Lower leg skin (tissue), 4 donors: ENCODE measurements at regions not wholly inside any gene's neighbourhood (a gene's known extent, or its start where the extent isn't known, plus 50 kb on each side); places are given as distances from the start of the nearest gene placed in this dataset.

Experiments used
- DNase-seq, 2 donors: peaks; one replicate each; pipeline ENCODE4 v3.0.0-alpha.2; 2019; ENCODE audit warnings: low spot score in 2 of 2
- H3K4me3 ChIP-seq: fragments of 200-600 bp; sonication (generic); 2 replicates; pipeline ENCODE4 v1.5.1; 2017; ENCODE audit warnings: mild to moderate bottlenecking, low read depth; ENCODE audit not compliant: poor library complexity, severe bottlenecking
- POLR2A ChIP-seq, 2 donors: fragments of 450-650 bp; IDR thresholded peaks; one replicate each; pipeline ENCODE4 v1.6.1; 2016 to 2017; ENCODE audit warnings: antibody characterized with exemption in 2 of 2, mild to moderate bottlenecking in 1 of 2, moderate library complexity in 1 of 2
- WGBS, 2 donors: methylation state at CpG; one replicate each; pipeline ENCODE4 v1.1.5; 2018; 5-methylcytosine and 5-hydroxymethylcytosine counted together
- intact Hi-C: fragments of 100-400 bp; cut with DNase I; formaldehyde crosslinking; loops from one replicate; pipeline ENCODE4 v1.15.0; 2023; ENCODE audit warnings: low total_unique reads
- TF ChIP-seq, protein P1 (sequence below), 3 donors: fragments of 450-650 bp; IDR thresholded peaks; one replicate each; pipeline ENCODE4 v1.5.1; 2016; ENCODE audit warnings: antibody characterized with exemption in 3 of 3, mild to moderate bottlenecking in 3 of 3, moderate library complexity in 2 of 3

DNA sequence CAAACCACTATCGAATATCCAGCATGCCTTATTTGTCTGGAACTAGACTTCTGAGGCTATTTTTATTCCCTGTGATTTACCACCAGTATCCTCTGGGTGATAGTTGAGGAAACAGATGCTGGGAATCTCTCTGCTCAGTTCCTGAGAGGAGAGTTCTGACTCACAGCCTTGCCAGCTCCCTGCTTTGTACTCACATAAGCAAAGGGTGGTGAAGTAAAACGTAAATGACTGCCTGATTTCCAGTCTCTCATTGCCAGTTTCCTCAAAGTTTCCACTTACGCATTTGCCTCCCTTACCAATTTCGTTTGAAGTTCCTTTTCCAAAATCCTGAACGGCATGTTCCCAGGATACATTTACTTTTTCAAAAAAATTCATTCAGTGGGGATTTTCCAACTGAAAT lies 69.2 kb upstream of the HNRNPA3 start:
- H3K4me3 ChIP-seq = no peak overlapping the region
- TF ChIP-seq, protein P1, sequence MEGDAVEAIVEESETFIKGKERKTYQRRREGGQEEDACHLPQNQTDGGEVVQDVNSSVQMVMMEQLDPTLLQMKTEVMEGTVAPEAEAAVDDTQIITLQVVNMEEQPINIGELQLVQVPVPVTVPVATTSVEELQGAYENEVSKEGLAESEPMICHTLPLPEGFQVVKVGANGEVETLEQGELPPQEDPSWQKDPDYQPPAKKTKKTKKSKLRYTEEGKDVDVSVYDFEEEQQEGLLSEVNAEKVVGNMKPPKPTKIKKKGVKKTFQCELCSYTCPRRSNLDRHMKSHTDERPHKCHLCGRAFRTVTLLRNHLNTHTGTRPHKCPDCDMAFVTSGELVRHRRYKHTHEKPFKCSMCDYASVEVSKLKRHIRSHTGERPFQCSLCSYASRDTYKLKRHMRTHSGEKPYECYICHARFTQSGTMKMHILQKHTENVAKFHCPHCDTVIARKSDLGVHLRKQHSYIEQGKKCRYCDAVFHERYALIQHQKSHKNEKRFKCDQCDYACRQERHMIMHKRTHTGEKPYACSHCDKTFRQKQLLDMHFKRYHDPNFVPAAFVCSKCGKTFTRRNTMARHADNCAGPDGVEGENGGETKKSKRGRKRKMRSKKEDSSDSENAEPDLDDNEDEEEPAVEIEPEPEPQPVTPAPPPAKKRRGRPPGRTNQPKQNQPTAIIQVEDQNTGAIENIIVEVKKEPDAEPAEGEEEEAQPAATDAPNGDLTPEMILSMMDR (IDR thresholded peaks at IDR 0.05) = no peak
- no peak for TF ChIP-seq POLR2A (IDR thresholded peaks at IDR 0.05)
- intact Hi-C loops = no loop called here
- WGBS, 2 donors = 20 to 34% methylated on average over 5 of the region's 5 CpGs
- DNase-seq = no peak

DNA sequence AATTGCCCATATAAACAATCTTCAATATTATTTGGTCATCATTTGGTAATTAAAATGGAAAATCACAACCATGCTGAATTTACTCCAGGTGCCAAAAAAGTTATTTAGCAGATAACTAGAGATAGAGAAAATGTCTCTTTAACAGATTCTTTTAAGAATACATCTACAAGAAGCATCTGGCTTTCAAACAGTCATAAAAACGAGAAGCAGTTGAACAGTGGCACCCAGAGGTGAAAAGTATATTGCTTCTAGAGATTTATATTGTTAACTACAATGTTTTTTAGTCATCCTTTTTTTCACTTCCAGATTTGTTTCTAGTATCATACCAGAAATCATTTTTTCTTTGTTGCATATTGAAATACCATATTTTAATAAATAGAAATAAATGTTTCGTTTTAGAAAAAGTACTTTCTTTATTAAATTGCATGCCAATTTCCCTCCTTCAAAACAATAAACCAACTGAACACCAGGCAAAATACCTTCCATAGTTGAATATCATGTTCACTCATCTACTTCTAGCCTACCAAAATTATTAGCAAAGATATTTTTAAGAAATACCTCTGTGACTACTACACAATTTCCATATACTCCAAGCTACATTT lies 65.4 kb upstream of the HNRNPA3 start:
- DNase-seq = no peak
- intact Hi-C loops = no loop called here
- no peak for TF ChIP-seq POLR2A (IDR thresholded peaks at IDR 0.05)
- TF ChIP-seq, protein P1 (IDR thresholded peaks at IDR 0.05) = no peak
- 1% methylated on average over 2 of the region's 2 CpGs for WGBS, 2 donors
- H3K4me3 ChIP-seq = no peak overlapping the region

DNA sequence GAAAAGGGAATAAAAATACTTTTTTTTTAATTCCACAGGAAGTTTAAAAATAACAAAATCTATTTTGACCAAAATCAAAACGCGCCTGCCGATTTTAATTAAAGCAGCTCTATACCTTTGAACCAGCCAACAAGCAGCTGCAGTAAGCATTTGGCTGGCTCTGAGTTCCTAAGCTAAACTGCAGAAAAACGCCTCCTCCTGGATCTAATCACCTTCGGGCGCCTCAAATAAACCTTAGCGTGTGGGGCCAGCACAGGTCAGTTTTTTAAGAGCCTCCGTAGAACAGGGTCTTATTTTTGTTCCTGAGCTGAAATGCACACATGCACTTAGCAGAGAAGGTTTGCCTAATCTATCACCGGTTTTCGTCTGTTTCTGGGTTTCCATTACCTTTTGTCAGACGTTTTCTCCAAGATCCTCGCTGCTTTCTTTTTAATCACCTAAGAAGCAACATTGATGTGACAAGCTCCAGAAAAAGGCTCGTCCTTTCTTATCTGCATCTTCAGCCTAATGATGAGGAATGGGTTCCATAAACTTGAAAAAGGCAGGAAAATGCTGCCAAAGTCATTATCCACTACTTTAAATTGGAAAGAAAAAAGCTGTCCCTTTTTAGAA lies 64.7 kb upstream of the HNRNPA3 start:
- 35 to 39% methylated on average over 13 of the region's 13 CpGs for WGBS, 2 donors

DNA sequence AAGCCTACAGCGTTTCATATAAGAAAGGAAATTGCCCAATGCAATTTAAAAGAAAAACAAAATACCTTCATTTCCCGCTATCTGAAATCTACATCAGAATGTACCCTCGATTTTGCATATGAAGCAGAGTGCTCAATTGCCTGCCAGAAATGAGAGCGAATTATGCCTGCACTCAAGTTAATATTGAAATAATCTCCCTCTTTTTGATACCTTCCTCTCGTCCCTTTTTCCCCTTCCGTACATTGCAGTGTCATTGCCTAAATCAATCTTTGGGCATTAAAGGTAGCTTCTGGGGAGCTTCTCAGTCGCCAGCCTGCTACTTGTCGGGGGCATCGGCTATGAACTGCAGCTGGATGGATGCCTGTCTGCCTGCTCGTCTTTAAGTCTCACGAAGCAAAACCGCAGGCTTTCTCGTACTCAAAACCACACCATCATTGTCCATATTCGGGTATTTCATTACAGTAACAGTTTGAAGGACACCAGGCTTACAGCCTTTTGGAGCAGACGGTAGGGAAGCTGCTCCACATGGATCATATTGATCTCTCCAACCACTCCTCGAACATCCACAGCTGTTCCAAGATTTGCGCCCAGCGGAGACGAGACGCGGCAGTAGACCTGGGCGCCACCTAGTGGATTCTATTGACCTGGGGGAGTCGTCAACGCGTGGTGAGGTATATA lies 64.0 kb upstream of the HNRNPA3 start:
- TF ChIP-seq POLR2A (IDR thresholded peaks at IDR 0.05) = no peak
- WGBS, 2 donors = 3 to 4% methylated on average over 25 of the region's 25 CpGs
- intact Hi-C loops = no loop called here
- H3K4me3 ChIP-seq = no peak overlapping the region
- DNase-seq = peak in 1 of 2 donors; percentile 94

More for the DNA sequence above, 64.7 kb upstream of the HNRNPA3 start:
- H3K4me3 ChIP-seq = no peak overlapping the region
- intact Hi-C loops = no loop called here
- DNase-seq = no peak
- TF ChIP-seq POLR2A (IDR thresholded peaks at IDR 0.05) = no peak
- TF ChIP-seq, protein P1 (IDR thresholded peaks at IDR 0.05) = no peak

DNA sequence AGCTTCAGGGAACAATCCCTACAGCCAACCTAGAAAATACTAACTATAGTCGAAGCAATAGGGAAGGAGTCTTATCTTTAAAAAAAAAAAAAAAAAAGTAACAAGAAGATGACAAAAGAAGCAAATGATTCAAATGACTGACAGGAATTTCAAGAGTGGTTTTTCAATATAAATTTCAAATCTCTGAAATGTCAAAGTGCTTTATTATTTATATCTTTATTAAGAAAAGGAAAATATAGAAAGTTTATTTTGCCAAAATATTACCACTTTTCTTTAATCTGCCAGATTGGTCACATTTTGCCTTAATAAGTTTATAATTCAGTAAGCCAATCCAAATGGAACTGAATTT lies 63.5 kb upstream of the HNRNPA3 start:
- no peak for DNase-seq
- WGBS, 2 donors = 0% methylated on average over 1 of the region's 1 CpG
- intact Hi-C loops = no loop called here
- TF ChIP-seq, protein P1 (IDR thresholded peaks at IDR 0.05) = no peak
- no peak for TF ChIP-seq POLR2A (IDR thresholded peaks at IDR 0.05)
- no peak overlapping the region for H3K4me3 ChIP-seq

DNA sequence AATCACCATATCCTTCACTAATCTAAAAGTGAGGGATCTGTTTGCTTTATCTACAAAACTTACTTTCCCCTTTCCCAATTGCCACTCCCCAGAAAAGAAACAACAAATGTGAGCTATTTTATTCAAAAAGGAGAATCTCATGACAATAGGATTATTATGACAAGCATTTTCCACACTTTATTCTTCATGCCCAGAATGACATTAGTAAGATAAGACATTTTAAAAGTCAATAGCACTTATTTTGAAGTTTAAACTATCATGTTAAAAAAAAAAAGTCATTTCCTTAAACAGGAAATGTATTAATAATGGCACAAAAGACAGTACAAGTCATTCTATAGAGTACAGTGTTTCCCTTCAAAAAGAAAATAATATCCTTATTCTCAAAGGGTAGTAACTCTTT lies 58.8 kb upstream of the HNRNPA3 start:
- intact Hi-C loops = loop anchor here (10.0 kb wide), 1 partner anchor 1029 kb away; the partner anchor contains the start of genes HOXD8 and HOXD9
- TF ChIP-seq, protein P1 (IDR thresholded peaks at IDR 0.05) = no peak
- no peak for TF ChIP-seq POLR2A (IDR thresholded peaks at IDR 0.05)
- no peak for DNase-seq

More for the DNA sequence above, 58.8 kb upstream of the HNRNPA3 start:
- no peak overlapping the region for H3K4me3 ChIP-seq
